Renal pelvis (tissue), 1 donor: ENCODE measurements at regions not wholly inside any gene's neighbourhood (a gene's known extent, or its start where the extent isn't known, plus 50 kb on each side); places are given as distances from the start of the nearest gene placed in this dataset.
"Not testable (repeated sequence)": the region's sequence is repeated elsewhere in the genome, so short reads cannot be mapped to it uniquely, and the experiment has no call there.

Experiments
- DNase-seq: peaks from one replicate; pipeline ENCODE4 v3.0.0-alpha.2; 2013

- DNase-seq, result not testable (repeated sequence)
Measured at GRCh38 chr16:29133681-29134430, 149.0 kb downstream of the LAT start.

GRCh38 chr16:29132869-29133268, 148.0 kb downstream of the LAT start:
- not testable (repeated sequence) for DNase-seq

GRCh38 chr16:29132444-29132843, 147.6 kb downstream of the LAT start:
- DNase-seq, result not testable (repeated sequence)

GRCh38 chr16:29130901-29131851, 146.3 kb downstream of the LAT start:
- not testable (repeated sequence) for DNase-seq

GRCh38 chr16:29130131-29130711, 145.4 kb downstream of the LAT start:
- not testable (repeated sequence) for DNase-seq

GRCh38 chr16:29129458-29130038, 144.7 kb downstream of the LAT start:
- DNase-seq, result not testable (repeated sequence)

- DNase-seq, result not testable (repeated sequence)
Measured at GRCh38 chr16:29128732-29129457, 144.0 kb downstream of the LAT start.

- DNase-seq, result not testable (repeated sequence)
Measured at GRCh38 chr16:29127806-29128420, 143.1 kb downstream of the LAT start.

- DNase-seq, result no peak
Measured at GRCh38 chr16:29126616-29127015, 141.8 kb downstream of the LAT start.

GRCh38 chr16:29126057-29126494, 141.2 kb downstream of the LAT start:
- DNase-seq, result no peak

GRCh38 chr16:29124828-29125227, 140.0 kb downstream of the LAT start:
- DNase-seq, result no peak

- DNase-seq, result not testable (repeated sequence)
Measured at GRCh38 chr16:29124162-29124561, 139.3 kb downstream of the LAT start.

GRCh38 chr16:29120680-29121079, 135.8 kb downstream of the LAT start:
- not testable (repeated sequence) for DNase-seq

GRCh38 chr16:29118301-29118957, 133.6 kb downstream of the LAT start:
- DNase-seq, result not testable (repeated sequence)

- DNase-seq, result no peak
Measured at GRCh38 chr16:29117631-29118030, 132.8 kb downstream of the LAT start.

- DNase-seq, result no peak
Measured at GRCh38 chr16:29116980-29117379, 132.1 kb downstream of the LAT start.

- not testable (repeated sequence) for DNase-seq
Measured at GRCh38 chr16:29116207-29116606, 131.4 kb downstream of the LAT start.

- not testable (repeated sequence) for DNase-seq
Measured at GRCh38 chr16:29115802-29116141, 130.9 kb downstream of the LAT start.

GRCh38 chr16:29114989-29115801, 130.3 kb downstream of the LAT start:
- DNase-seq, result peak; percentile 58
